ENCODE measurements at regions not wholly inside any gene's neighbourhood (a gene's known extent, or its start where the extent isn't known, plus 50 kb on each side); places are given as distances from the start of the nearest gene placed in this dataset.
A peak's percentile ranks its signal among the peaks of the same experiment; 100 is the strongest.
"Not testable (repeated sequence)": the region's sequence is repeated elsewhere in the genome, so short reads cannot be mapped to it uniquely, and the experiment has no call there.

DNA sequence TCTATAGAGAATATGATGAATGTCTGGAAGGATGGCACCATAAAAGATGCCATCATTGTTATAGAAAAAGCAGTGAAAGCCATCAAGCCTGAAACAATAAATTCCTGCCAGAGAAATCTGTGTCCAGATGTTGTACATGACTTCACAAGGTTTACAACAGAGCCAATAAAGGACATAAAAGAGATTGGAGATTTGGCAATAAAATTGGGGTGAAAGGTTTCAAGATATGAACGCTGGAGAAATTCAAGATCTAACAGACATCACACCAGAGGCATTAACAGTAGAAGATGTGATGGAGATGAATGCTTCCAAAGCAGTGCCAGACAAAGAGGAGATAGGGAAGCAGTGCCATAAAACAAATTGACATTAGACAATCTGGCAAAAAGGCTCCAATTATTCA is 518.8 kb upstream of the ACVR2A start:
- Mint-ChIP-seq H3K27me3 (ENCODE audit: insufficient read depth) (peaks cover 2% of the 10 kb centered on the region), H3K27ac (no peak overlapping the region), H3K4me3 (no peak overlapping the region), H3K9me3 (peaks cover 23% of the 10 kb centered on the region), H3K36me3 (ENCODE audit: low read depth) (peaks cover 12% of the 10 kb centered on the region), H3K4me1 (ENCODE audit: low read depth) (peaks cover 24% of the 10 kb centered on the region)
- intact Hi-C loops (cut with micrococcal nuclease), result loop anchor here (2.0 to 5.0 kb wide), 2 partner anchors 39 to 143 kb away; no protein-coding TSS in a partner anchor
- DNase-seq (ENCODE audit: low spot score), result no peak

DNA sequence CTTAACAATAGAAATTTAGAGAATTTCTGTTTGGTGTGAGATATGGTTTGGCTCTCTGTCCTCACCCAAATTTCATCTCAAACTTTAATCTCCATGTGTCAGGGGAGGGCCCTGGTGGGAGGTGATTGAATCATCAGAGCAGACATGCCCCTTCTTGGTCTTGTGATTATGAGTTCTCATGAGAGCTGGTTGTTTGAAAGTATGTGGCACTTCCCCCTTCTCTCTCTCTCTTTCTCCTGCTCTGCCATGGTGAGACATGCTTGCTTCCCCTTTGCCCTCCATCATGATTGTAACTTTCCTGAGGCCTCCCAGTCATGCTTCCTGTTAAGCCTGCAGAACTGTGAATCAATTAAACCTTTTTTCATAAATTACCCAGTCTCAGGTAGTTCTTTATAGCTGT is 524.7 kb upstream of the ACVR2A start:
- Mint-ChIP-seq H3K4me1 (ENCODE audit: low read depth) (no peaks in the 10 kb centered on the region), H3K27ac (no peak overlapping the region), H3K27me3 (ENCODE audit: insufficient read depth) (peaks cover 3% of the 10 kb centered on the region), H3K4me3 (no peak overlapping the region), H3K36me3 (ENCODE audit: low read depth) (peaks cover 25% of the 10 kb centered on the region), H3K9me3 (peaks cover 62% of the 10 kb centered on the region)
- DNase-seq (ENCODE audit: low spot score), result no peak
- intact Hi-C loops (cut with micrococcal nuclease), result no loop called here

DNA sequence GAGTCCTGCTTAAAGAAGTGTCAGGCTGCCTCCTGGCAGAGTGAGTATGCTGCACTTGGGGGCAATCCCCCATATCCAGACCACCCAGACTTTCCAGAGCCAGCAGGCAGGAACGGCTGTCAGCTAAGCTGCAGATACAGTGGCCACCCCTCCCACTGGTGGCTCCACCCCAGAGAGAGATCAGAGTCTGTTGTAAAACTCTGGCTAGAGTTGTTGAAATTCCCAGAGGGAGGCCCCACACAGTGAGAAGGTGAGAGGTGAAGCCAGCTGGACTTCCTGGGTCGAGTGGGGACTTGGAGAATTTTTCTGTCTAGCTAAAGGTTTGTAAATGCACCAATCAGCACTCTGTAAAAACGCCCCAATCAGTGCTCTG is 533.8 kb upstream of the ACVR2A start:
- Mint-ChIP-seq H3K9me3 (peaks cover 10% of the 10 kb centered on the region), H3K27me3 (ENCODE audit: insufficient read depth) (no peaks in the 10 kb centered on the region), H3K36me3 (ENCODE audit: low read depth) (peaks cover 6% of the 10 kb centered on the region), H3K27ac (no peak overlapping the region), H3K4me1 (ENCODE audit: low read depth) (no peaks in the 10 kb centered on the region), H3K4me3 (no peak overlapping the region)
- DNase-seq (ENCODE audit: low spot score), result no peak
- intact Hi-C loops (cut with micrococcal nuclease), result no loop called here

- Mint-ChIP-seq H3K4me3 (no peak overlapping the region), H3K9me3 (peaks cover 10% of the 10 kb centered on the region), H3K36me3 (ENCODE audit: low read depth) (peaks cover 8% of the 10 kb centered on the region), H3K4me1 (ENCODE audit: low read depth) (no peaks in the 10 kb centered on the region), H3K27me3 (ENCODE audit: insufficient read depth) (no peaks in the 10 kb centered on the region), H3K27ac (no peak overlapping the region)
- intact Hi-C loops (cut with micrococcal nuclease), result no loop called here
- no peak for DNase-seq (ENCODE audit: low spot score)
Measured at GRCh38 chr2:147310335-147311057, 534.3 kb upstream of the ACVR2A start.

GRCh38 chr2:147297820-147298219 is 547.0 kb upstream of the ACVR2A start:
- intact Hi-C loops (cut with micrococcal nuclease), result loop anchor here (1.0 to 10.0 kb wide), 10 partner anchors 10 to 1347 kb away; partner anchors contain the start of genes ACVR2A, EPC2, MBD5 and ORC4
- Mint-ChIP-seq H3K36me3 (ENCODE audit: low read depth) (peaks cover 14% of the 10 kb centered on the region), H3K4me1 (ENCODE audit: low read depth) (peaks cover 72% of the 10 kb centered on the region), H3K27me3 (ENCODE audit: insufficient read depth) (no peaks in the 10 kb centered on the region), H3K9me3 (peaks cover 19% of the 10 kb centered on the region), H3K4me3 (peak overlapping the region; percentile 36), H3K27ac (peak overlapping the region; percentile 89)
- DNase-seq (ENCODE audit: low spot score), result peak; percentile 49

- H3K27me3 Mint-ChIP-seq (ENCODE audit: insufficient read depth), result no peaks in the 10 kb centered on the region
- peaks cover 24% of the 10 kb centered on the region for H3K36me3 Mint-ChIP-seq (ENCODE audit: low read depth)
- H3K9me3 Mint-ChIP-seq, result peaks cover 36% of the 10 kb centered on the region
- H3K27ac Mint-ChIP-seq, result peak overlapping the region; percentile 73
- peak overlapping the region; percentile 38 for H3K4me3 Mint-ChIP-seq
- intact Hi-C loops (cut with micrococcal nuclease), result loop anchor here (1.0 to 10.0 kb wide), 8 partner anchors 114 to 1350 kb away; partner anchors contain the start of genes ACVR2A and EPC2
- peaks cover 89% of the 10 kb centered on the region for H3K4me1 Mint-ChIP-seq (ENCODE audit: low read depth)
- DNase-seq (ENCODE audit: low spot score), result no peak
Measured at GRCh38 chr2:147294825-147295392, 549.9 kb upstream of the ACVR2A start.

GRCh38 chr2:147293991-147294824 is 550.6 kb upstream of the ACVR2A start:
- peak overlapping the region; percentile 82 for H3K27ac Mint-ChIP-seq
- H3K4me3 Mint-ChIP-seq, result peak overlapping the region; percentile 38
- H3K27me3 Mint-ChIP-seq (ENCODE audit: insufficient read depth), result no peaks in the 10 kb centered on the region
- peaks cover 43% of the 10 kb centered on the region for H3K9me3 Mint-ChIP-seq
- H3K36me3 Mint-ChIP-seq (ENCODE audit: low read depth), result peaks cover 29% of the 10 kb centered on the region
- DNase-seq (ENCODE audit: low spot score), result no peak
- intact Hi-C loops (cut with micrococcal nuclease), result loop anchor here (1.0 to 10.0 kb wide), 6 partner anchors 113 to 1351 kb away; partner anchors contain the start of genes ACVR2A and EPC2
- H3K4me1 Mint-ChIP-seq (ENCODE audit: low read depth), result peaks cover 89% of the 10 kb centered on the region

DNA sequence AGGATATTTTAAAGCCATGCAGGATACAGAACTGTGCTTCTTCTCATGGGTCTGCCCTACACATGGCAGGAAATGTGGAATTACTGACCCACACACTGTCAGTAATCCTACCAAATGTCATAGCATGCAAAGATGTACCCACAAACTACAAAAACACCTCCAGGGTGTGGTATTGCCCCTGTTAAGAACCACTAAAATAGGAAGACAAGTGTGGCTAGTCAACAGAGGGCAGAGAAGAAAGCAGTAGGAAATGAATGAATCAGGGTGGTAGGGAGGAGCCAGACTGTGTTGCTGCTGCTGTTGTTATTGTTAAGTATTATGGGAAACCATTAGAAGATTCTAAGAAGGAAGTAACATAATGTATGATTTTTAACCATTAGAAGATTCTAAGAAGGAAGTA is 556.7 kb upstream of the ACVR2A start:
- peaks cover 26% of the 10 kb centered on the region for H3K36me3 Mint-ChIP-seq (ENCODE audit: low read depth)
- intact Hi-C loops (cut with micrococcal nuclease), result loop anchor here (1.0 to 5.0 kb wide), 4 partner anchors 10 to 623 kb away; no protein-coding TSS in a partner anchor
- peak; percentile 37 for DNase-seq (ENCODE audit: low spot score)
- peak overlapping the region; percentile 8 for H3K4me3 Mint-ChIP-seq
- H3K27ac Mint-ChIP-seq, result peak overlapping the region; percentile 70
- no peaks in the 10 kb centered on the region for H3K27me3 Mint-ChIP-seq (ENCODE audit: insufficient read depth)
- peaks cover 43% of the 10 kb centered on the region for H3K9me3 Mint-ChIP-seq
- peaks cover 43% of the 10 kb centered on the region for H3K4me1 Mint-ChIP-seq (ENCODE audit: low read depth)

GRCh38 chr2:147275943-147276342 is 568.9 kb upstream of the ACVR2A start:
- intact Hi-C loops (cut with micrococcal nuclease), result no loop called here
- Mint-ChIP-seq H3K4me1 (ENCODE audit: low read depth) (no peaks in the 10 kb centered on the region), H3K4me3 (no peak overlapping the region), H3K27ac (no peak overlapping the region), H3K9me3 (peaks cover 5% of the 10 kb centered on the region), H3K36me3 (ENCODE audit: low read depth) (peaks cover 2% of the 10 kb centered on the region), H3K27me3 (ENCODE audit: insufficient read depth) (no peaks in the 10 kb centered on the region)
- DNase-seq (ENCODE audit: low spot score), result no peak

DNA sequence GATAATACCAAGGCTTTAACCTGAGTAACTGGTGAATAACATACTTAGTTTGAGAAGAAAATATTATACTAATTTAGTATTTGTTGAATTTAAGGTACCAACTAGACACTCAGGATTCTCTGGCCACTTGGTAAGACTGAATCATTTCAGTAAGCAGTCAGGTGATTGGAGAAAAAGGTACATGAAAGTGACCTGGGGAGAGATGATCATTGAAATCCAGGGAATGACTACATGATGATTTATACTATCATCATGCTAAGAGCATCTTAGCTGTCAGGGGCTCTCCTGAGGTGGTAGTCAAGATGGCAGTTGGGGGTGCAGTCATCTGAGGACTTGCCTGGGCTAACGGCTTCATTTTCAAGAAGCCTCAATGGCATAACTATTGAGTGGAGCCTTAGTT is 571.2 kb upstream of the ACVR2A start:
- no peak overlapping the region for H3K27ac Mint-ChIP-seq
- no peak for DNase-seq (ENCODE audit: low spot score)
- H3K36me3 Mint-ChIP-seq (ENCODE audit: low read depth), result peaks cover 4% of the 10 kb centered on the region
- no peak overlapping the region for H3K4me3 Mint-ChIP-seq
- H3K27me3 Mint-ChIP-seq (ENCODE audit: insufficient read depth), result peaks cover 1% of the 10 kb centered on the region
- H3K9me3 Mint-ChIP-seq, result peaks cover 14% of the 10 kb centered on the region
- H3K4me1 Mint-ChIP-seq (ENCODE audit: low read depth), result no peaks in the 10 kb centered on the region
- intact Hi-C loops (cut with micrococcal nuclease), result no loop called here

GRCh38 chr2:147273106-147273505 is 571.7 kb upstream of the ACVR2A start:
- H3K4me1 Mint-ChIP-seq (ENCODE audit: low read depth), result no peaks in the 10 kb centered on the region
- peaks cover 17% of the 10 kb centered on the region for H3K9me3 Mint-ChIP-seq
- peaks cover 1% of the 10 kb centered on the region for H3K27me3 Mint-ChIP-seq (ENCODE audit: insufficient read depth)
- no peak for DNase-seq (ENCODE audit: low spot score)
- H3K36me3 Mint-ChIP-seq (ENCODE audit: low read depth), result peaks cover 4% of the 10 kb centered on the region
- H3K27ac Mint-ChIP-seq, result no peak overlapping the region
- H3K4me3 Mint-ChIP-seq, result no peak overlapping the region
- intact Hi-C loops (cut with micrococcal nuclease), result no loop called here

DNA sequence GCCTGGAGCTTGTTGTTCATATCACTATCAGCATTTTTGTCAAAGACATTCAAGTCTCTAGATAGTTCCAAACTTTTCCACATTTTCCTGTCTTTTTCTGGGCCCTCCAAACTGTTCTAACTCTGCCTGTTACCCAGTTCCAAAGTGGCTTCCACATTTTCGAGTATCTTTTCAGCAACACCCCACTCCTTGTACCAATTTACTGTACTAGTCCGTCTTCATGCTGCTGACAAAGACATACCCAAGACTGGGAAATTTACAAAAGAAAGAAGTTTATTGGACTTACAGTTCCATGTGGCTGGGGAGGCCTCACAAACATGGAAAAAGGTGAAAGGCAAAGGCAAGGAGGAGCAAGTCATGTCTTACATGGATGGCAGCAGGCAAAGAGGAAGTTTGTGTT is 575.2 kb upstream of the ACVR2A start:
- H3K36me3 Mint-ChIP-seq (ENCODE audit: low read depth); H3K27ac Mint-ChIP-seq; H3K4me3 Mint-ChIP-seq; H3K4me1 Mint-ChIP-seq (ENCODE audit: low read depth); H3K27me3 Mint-ChIP-seq (ENCODE audit: insufficient read depth); DNase-seq (ENCODE audit: low spot score); intact Hi-C loops (cut with micrococcal nuclease): not testable (repeated sequence)
- peaks cover 22% of the 10 kb centered on the region for H3K9me3 Mint-ChIP-seq

- peaks cover 5% of the 10 kb centered on the region for H3K27me3 Mint-ChIP-seq (ENCODE audit: insufficient read depth)
- intact Hi-C loops (cut with micrococcal nuclease), result no loop called here
- H3K27ac Mint-ChIP-seq, result no peak overlapping the region
- no peak for DNase-seq (ENCODE audit: low spot score)
- peaks cover 9% of the 10 kb centered on the region for H3K9me3 Mint-ChIP-seq
- no peaks in the 10 kb centered on the region for H3K36me3 Mint-ChIP-seq (ENCODE audit: low read depth)
- no peak overlapping the region for H3K4me3 Mint-ChIP-seq
- no peaks in the 10 kb centered on the region for H3K4me1 Mint-ChIP-seq (ENCODE audit: low read depth)
Measured at GRCh38 chr2:147260241-147260640, 584.6 kb upstream of the ACVR2A start.

Measured in activated T-helper 1 cell treated with anti-CD3 and anti-CD28 coated beads, Interleukin-12 subunit alpha, Interleukin-12 subunit beta, Interleukin-2, Interleukin-4 antibody, amounts not matched to agents 30 ng/mL and 10 ng/mL and 1 ng/mL, durations not matched to agents 14 hours and 24 hours and 36 hours (primary cell).